ENCODE measurements at regions not wholly inside any gene's neighbourhood (a gene's known extent, or its start where the extent isn't known, plus 50 kb on each side); places are given as distances from the start of the nearest gene placed in this dataset.
A peak's percentile ranks its signal among the peaks of the same experiment; 100 is the strongest.
"Not testable (repeated sequence)": the region's sequence is repeated elsewhere in the genome, so short reads cannot be mapped to it uniquely, and the experiment has no call there.

- DNase-seq, result no peak
Observed at GRCh38 chr9:38253200-38253599, 139.3 kb upstream of the ALDH1B1 start.

GRCh38 chr9:38251036-38251860 is 141.3 kb upstream of the ALDH1B1 start:
- DNase-seq, result no peak

GRCh38 chr9:38250279-38251035 is 142.0 kb upstream of the ALDH1B1 start:
- no peak for DNase-seq

- DNase-seq, result no peak
Observed at GRCh38 chr9:38249587-38250210, 142.8 kb upstream of the ALDH1B1 start.

GRCh38 chr9:38249049-38249448 is 143.5 kb upstream of the ALDH1B1 start:
- no peak for DNase-seq

GRCh38 chr9:38246833-38247232 is 145.7 kb upstream of the ALDH1B1 start:
- no peak for DNase-seq

GRCh38 chr9:38244971-38245370 is 147.5 kb upstream of the ALDH1B1 start:
- DNase-seq, result no peak

GRCh38 chr9:38243993-38244392 is 148.5 kb upstream of the ALDH1B1 start:
- DNase-seq, result no peak

GRCh38 chr9:38242151-38242550 is 150.4 kb upstream of the ALDH1B1 start:
- DNase-seq, result not testable (repeated sequence)

GRCh38 chr9:38240051-38240450 is 152.5 kb upstream of the ALDH1B1 start:
- DNase-seq, result no peak

GRCh38 chr9:38235244-38235643 is 157.3 kb upstream of the ALDH1B1 start:
- DNase-seq, result no peak

- DNase-seq, result no peak
Observed at GRCh38 chr9:38234479-38235170, 157.9 kb upstream of the ALDH1B1 start.

GRCh38 chr9:38233796-38234355 is 158.6 kb upstream of the ALDH1B1 start:
- no peak for DNase-seq

- DNase-seq, result no peak
Observed at GRCh38 chr9:38233343-38233742, 159.2 kb upstream of the ALDH1B1 start.

- no peak for DNase-seq
Observed at GRCh38 chr9:38232895-38233294, 159.6 kb upstream of the ALDH1B1 start.

GRCh38 chr9:38229504-38230155 is 160.6 kb upstream of the SHB start:
- no peak for DNase-seq

GRCh38 chr9:38229104-38229500 is 160.1 kb upstream of the SHB start:
- no peak for DNase-seq

GRCh38 chr9:38228331-38229103 is 159.5 kb upstream of the SHB start:
- DNase-seq, result no peak

- no peak for DNase-seq
Observed at GRCh38 chr9:38227656-38228055, 158.6 kb upstream of the SHB start.

- peak; percentile 69 for DNase-seq
Observed at GRCh38 chr9:38227061-38227540, 158.1 kb upstream of the SHB start.

GRCh38 chr9:38226491-38226951 is 157.5 kb upstream of the SHB start:
- no peak for DNase-seq
